ENCODE measurements at regions not wholly inside any gene's neighbourhood (a gene's known extent, or its start where the extent isn't known, plus 50 kb on each side); places are given as distances from the start of the nearest gene placed in this dataset.
"Not testable (repeated sequence)": the region's sequence is repeated elsewhere in the genome, so short reads cannot be mapped to it uniquely, and the experiment has no call there.

- no peak for DNase-seq
These were observed 52.8 kb upstream of the SRSF6 start for GRCh38 chr20:43404878-43405277.

- not testable (repeated sequence) for DNase-seq
These were observed 56.8 kb upstream of the SRSF6 start for GRCh38 chr20:43400882-43401281.

GRCh38 chr20:43398676-43399324 is 58.9 kb upstream of the SRSF6 start:
- no peak for DNase-seq

- no peak for DNase-seq
These were observed 60.5 kb upstream of the SRSF6 start for GRCh38 chr20:43397147-43397546.

- DNase-seq, result no peak
These were observed 64.6 kb upstream of the SRSF6 start for GRCh38 chr20:43393052-43393451.

GRCh38 chr20:43392561-43392960 is 65.1 kb upstream of the SRSF6 start:
- no peak for DNase-seq

GRCh38 chr20:43389839-43390626 is 67.7 kb upstream of the SRSF6 start:
- DNase-seq, result no peak

- no peak for DNase-seq
These were observed 68.5 kb upstream of the SRSF6 start for GRCh38 chr20:43389211-43389610.

- no peak for DNase-seq
These were observed 69.3 kb upstream of the SRSF6 start for GRCh38 chr20:43388268-43389002.

GRCh38 chr20:43387737-43388136 is 70.0 kb upstream of the SRSF6 start:
- DNase-seq, result no peak

GRCh38 chr20:43386878-43387277 is 70.8 kb upstream of the SRSF6 start:
- no peak for DNase-seq

- no peak for DNase-seq
These were observed 71.8 kb upstream of the SRSF6 start for GRCh38 chr20:43385914-43386313.

- DNase-seq, result no peak
These were observed 73.4 kb upstream of the SRSF6 start for GRCh38 chr20:43384101-43384940.

- no peak for DNase-seq
These were observed 74.5 kb upstream of the SRSF6 start for GRCh38 chr20:43383026-43383795.

- not testable (repeated sequence) for DNase-seq
These were observed 75.6 kb upstream of the SRSF6 start for GRCh38 chr20:43382135-43382534.

- DNase-seq, result not testable (repeated sequence)
These were observed 76.2 kb upstream of the SRSF6 start for GRCh38 chr20:43381533-43381932.

- DNase-seq, result no peak
These were observed 78.3 kb upstream of the SRSF6 start for GRCh38 chr20:43379239-43379917.

GRCh38 chr20:43376831-43377230 is 80.9 kb upstream of the SRSF6 start:
- DNase-seq, result no peak

- no peak for DNase-seq
These were observed 82.1 kb upstream of the SRSF6 start for GRCh38 chr20:43375591-43375990.

GRCh38 chr20:43372051-43372450 is 85.6 kb upstream of the SRSF6 start:
- DNase-seq, result no peak

- no peak for DNase-seq
These were observed 92.0 kb upstream of the SRSF6 start for GRCh38 chr20:43365691-43366090.

All from left kidney (tissue), 1 donor.